Panc1 (cell line): ENCODE measurements at regions not wholly inside any gene's neighbourhood (a gene's known extent, or its start where the extent isn't known, plus 50 kb on each side); places are given as distances from the start of the nearest gene placed in this dataset.

Source experiments
- POLR2AphosphoS5 ChIP-seq: IDR thresholded peaks from 2 replicates; pipeline ENCODE4 v1.6.1; 2012; ENCODE audit warnings: mild to moderate bottlenecking, low read depth, low read length, moderate library complexity
- SIN3A ChIP-seq: IDR thresholded peaks from 2 replicates; pipeline ENCODE4 v1.6.1; 2012; ENCODE audit warnings: low read depth, mild to moderate bottlenecking, low read length, moderate library complexity, borderline replicate concordance; ENCODE audit not compliant: insufficient read depth
- TCF7L2 ChIP-seq: IDR thresholded peaks from 2 replicates; pipeline ENCODE4 v1.6.1; 2011; ENCODE audit warnings: mild to moderate bottlenecking, low read depth, low read length, inconsistent platforms
- TF ChIP-seq, protein P1 (sequence below): fragments of 450-650 bp; IDR thresholded peaks from 2 replicates; pipeline ENCODE4 v1.5.1; 2017; ENCODE audit warnings: mild to moderate bottlenecking

GRCh38 chrX:36803151-36803550 lies 205.0 kb upstream of the FAM47C start:
- TF ChIP-seq, protein P1, sequence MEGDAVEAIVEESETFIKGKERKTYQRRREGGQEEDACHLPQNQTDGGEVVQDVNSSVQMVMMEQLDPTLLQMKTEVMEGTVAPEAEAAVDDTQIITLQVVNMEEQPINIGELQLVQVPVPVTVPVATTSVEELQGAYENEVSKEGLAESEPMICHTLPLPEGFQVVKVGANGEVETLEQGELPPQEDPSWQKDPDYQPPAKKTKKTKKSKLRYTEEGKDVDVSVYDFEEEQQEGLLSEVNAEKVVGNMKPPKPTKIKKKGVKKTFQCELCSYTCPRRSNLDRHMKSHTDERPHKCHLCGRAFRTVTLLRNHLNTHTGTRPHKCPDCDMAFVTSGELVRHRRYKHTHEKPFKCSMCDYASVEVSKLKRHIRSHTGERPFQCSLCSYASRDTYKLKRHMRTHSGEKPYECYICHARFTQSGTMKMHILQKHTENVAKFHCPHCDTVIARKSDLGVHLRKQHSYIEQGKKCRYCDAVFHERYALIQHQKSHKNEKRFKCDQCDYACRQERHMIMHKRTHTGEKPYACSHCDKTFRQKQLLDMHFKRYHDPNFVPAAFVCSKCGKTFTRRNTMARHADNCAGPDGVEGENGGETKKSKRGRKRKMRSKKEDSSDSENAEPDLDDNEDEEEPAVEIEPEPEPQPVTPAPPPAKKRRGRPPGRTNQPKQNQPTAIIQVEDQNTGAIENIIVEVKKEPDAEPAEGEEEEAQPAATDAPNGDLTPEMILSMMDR: no peak
- no peak for TF ChIP-seq SIN3A
- TF ChIP-seq TCF7L2: no peak
- TF ChIP-seq POLR2AphosphoS5: no peak
